Spinal cord (tissue), 9 donors: ENCODE measurements at regions not wholly inside any gene's neighbourhood (a gene's known extent, or its start where the extent isn't known, plus 50 kb on each side); places are given as distances from the start of the nearest gene placed in this dataset.

Experiments
- DNase-seq, 6 donors: peaks; one replicate each; pipeline versions ENCODE4 v3.0.0 to v3.0.0-alpha.2; 2013 to 2015; ENCODE audit warnings: low spot score in 6 of 6, low read depth in 4 of 6
- H3K27ac ChIP-seq: one replicate; pipeline ENCODE4 v1.5.1; 2013; ENCODE audit warnings: low read depth, low read length, control low read depth
- H3K27me3 ChIP-seq: one replicate; pipeline ENCODE4 v1.6.1; 2013; ENCODE audit warnings: low read length; ENCODE audit not compliant: control insufficient read depth, insufficient read depth
- H3K36me3 ChIP-seq: one replicate; pipeline ENCODE4 v1.6.1; 2013; ENCODE audit warnings: low read length; ENCODE audit not compliant: control insufficient read depth, insufficient read depth
- H3K4me1 ChIP-seq: one replicate; pipeline ENCODE4 v1.6.1; 2013; ENCODE audit warnings: low read length; ENCODE audit not compliant: control insufficient read depth, insufficient read depth
- H3K4me3 ChIP-seq: one replicate; pipeline ENCODE4 v1.5.1; 2013; ENCODE audit warnings: low read depth, low read length, control low read depth
- H3K9me3 ChIP-seq: one replicate; pipeline ENCODE4 v1.6.1; 2013; ENCODE audit warnings: low read length; ENCODE audit not compliant: control insufficient read depth, insufficient read depth
- WGBS: methylation state at CpG from one replicate; pipeline ENCODE4 v1.1.5; 2013; ENCODE audit warnings: missing lambda C conversion rate; ENCODE audit not compliant: insufficient coverage; 5-methylcytosine and 5-hydroxymethylcytosine counted together
- donor health status: healthy.

DNA sequence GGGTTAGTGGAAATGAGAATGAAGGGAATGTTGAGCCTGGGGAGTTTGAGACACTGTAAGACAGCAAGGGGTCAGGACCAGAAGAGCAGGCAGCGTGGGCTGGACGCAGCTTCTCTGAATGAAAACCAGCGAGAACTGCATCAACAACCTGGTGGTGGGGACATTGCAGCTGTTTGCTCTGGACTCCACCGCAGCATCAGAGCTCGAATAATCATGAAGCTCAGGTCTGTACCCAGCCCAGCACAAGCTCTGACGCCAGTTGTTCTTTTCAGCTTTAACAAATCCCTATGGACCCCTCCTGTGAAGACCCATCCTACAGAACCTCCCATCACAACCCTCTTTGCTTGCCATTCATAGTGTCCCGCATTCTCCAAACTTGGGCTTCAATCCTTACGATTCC lies 106.8 kb upstream of the PNPLA4 start:
- H3K4me1 ChIP-seq, result no peaks in the 10 kb centered on the region
- 46% methylated on average over 5 of the region's 8 CpGs for WGBS
- H3K36me3 ChIP-seq, result no peaks in the 10 kb centered on the region
- H3K27me3 ChIP-seq, result peaks cover 11% of the 10 kb centered on the region
- no peak overlapping the region for H3K27ac ChIP-seq
- H3K9me3 ChIP-seq, result no peaks in the 10 kb centered on the region
- no peak overlapping the region for H3K4me3 ChIP-seq
- no peak for DNase-seq

DNA sequence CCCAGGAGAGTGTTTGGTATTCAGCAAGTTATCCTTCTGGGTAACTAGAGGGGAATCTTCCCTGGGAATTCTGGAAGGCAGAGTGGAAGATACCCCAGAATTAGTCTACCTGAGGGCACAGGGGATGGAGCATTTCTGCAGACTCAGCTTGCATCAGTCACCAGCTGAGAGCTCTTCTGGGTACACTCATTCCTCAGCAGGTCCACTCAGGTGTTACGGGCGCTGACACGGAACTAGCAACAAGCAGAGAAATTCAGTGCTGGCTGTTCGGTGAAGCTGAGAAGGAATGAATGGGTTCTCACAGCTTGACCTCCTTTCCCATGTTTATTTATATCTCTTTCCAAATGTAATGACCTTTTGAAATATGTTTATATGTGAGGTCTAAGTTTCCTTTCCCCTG lies 106.0 kb upstream of the PNPLA4 start:
- no peaks in the 10 kb centered on the region for H3K4me1 ChIP-seq
- no CpG with 5 or more reads among the region's 4 CpGs for WGBS
- DNase-seq, result no peak

DNA sequence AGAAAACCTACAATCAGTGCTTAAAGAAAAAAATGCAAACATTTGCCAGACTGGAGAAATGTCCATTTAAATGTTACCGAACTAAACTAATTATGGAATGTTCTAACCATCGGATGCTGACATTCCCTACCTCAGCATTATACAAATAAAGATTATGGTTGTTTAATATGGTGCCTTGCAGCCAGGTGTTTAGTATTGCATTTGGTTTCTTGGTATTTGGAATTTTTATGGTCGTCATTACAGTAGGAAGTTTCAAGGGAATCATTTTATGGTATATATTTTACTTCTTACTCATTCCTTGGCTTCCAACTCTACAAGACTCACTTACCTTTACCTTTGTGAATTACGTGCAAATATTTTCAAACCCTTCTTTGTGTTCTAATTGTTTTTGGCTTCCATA lies 103.1 kb upstream of the PNPLA4 start:
- Histone ChIP-seq H3K4me1 (no peaks in the 10 kb centered on the region), H3K36me3 (no peaks in the 10 kb centered on the region), H3K27me3 (peaks cover 10% of the 10 kb centered on the region), H3K9me3 (no peaks in the 10 kb centered on the region), H3K27ac (no peak overlapping the region), H3K4me3 (no peak overlapping the region)
- no peak for DNase-seq
- WGBS, result no CpG with 5 or more reads among the region's 4 CpGs

More for the DNA sequence above, 106.0 kb upstream of the PNPLA4 start:
- Histone ChIP-seq H3K27ac (no peak overlapping the region), H3K27me3 (peaks cover 11% of the 10 kb centered on the region), H3K36me3 (no peaks in the 10 kb centered on the region), H3K9me3 (no peaks in the 10 kb centered on the region), H3K4me3 (no peak overlapping the region)

DNA sequence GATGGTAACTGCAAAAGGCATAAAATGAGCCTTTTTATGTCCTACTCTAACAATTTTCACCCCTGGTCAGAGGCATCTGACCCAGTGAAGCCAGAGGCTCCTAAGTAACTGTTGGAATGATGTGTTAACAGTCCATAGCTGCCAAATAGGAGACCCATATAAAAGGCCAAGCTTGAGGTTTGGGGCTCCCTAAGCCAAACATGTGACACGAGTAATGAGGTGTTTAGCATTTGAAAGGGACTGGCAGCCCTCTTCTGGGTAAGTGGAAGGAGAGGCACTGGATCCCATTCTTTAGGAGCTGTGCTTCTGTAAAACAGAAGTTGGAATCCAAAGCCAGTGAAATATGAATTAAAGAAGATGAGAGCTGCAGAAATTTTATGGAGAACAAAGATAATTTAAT lies 100.6 kb upstream of the PNPLA4 start:
- Histone ChIP-seq H3K4me3 (no peak overlapping the region), H3K36me3 (no peaks in the 10 kb centered on the region), H3K27me3 (peaks cover under 1% of the 10 kb centered on the region), H3K4me1 (no peaks in the 10 kb centered on the region), H3K27ac (no peak overlapping the region), H3K9me3 (no peaks in the 10 kb centered on the region)
- peak in 2 of 6 donors; percentile 14 to 72 for DNase-seq
- 18% methylated on average over 1 of the region's 1 CpG for WGBS

DNA sequence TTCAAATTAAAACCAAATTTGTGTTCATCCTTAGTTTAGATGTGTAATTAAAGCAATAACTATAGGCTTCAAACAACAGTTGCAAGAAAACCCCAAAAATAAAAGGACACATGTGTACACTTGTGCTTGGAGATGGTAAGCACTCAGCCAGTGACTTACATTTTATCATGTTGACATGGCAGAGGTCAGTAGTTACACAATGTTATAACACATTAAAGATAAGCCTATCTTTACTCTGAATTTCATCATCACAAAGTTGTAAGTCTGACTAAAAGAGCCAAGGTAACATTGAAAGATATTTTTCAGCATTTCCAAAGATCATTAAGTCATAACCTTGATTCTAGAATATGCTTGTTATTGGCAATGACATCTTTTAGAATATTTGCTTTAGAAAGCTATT lies 98.5 kb upstream of the PNPLA4 start:
- DNase-seq, result no peak
- H3K36me3 ChIP-seq, result no peaks in the 10 kb centered on the region
- no peak overlapping the region for H3K27ac ChIP-seq
- no peaks in the 10 kb centered on the region for H3K9me3 ChIP-seq
- no peaks in the 10 kb centered on the region for H3K4me1 ChIP-seq
- no peak overlapping the region for H3K4me3 ChIP-seq
- no peaks in the 10 kb centered on the region for H3K27me3 ChIP-seq

DNA sequence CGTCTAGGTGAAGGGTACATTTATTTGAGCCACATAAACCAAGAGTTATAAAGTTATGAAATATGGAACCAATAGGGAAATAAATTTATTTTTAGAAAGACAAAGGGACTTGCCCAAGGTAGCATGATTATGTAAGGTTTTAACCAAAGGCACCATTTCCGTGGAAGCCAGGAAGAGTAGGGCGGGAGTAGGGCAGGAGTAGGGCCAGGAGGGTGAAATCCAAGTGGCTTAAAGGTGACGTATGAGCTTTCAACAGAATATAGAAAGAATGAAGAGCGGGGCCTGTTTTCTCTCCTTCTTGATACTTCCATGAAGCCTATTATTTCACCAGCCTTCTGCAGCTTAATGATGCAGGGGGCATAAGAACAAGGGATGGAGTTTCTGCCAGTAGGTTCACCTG lies 91.7 kb upstream of the PNPLA4 start:
- Histone ChIP-seq H3K27me3 (peaks cover 9% of the 10 kb centered on the region), H3K9me3 (no peaks in the 10 kb centered on the region), H3K4me3 (no peak overlapping the region), H3K36me3 (no peaks in the 10 kb centered on the region), H3K4me1 (no peaks in the 10 kb centered on the region), H3K27ac (no peak overlapping the region)
- no peak for DNase-seq
- 85% methylated on average over 2 of the region's 5 CpGs for WGBS

DNA sequence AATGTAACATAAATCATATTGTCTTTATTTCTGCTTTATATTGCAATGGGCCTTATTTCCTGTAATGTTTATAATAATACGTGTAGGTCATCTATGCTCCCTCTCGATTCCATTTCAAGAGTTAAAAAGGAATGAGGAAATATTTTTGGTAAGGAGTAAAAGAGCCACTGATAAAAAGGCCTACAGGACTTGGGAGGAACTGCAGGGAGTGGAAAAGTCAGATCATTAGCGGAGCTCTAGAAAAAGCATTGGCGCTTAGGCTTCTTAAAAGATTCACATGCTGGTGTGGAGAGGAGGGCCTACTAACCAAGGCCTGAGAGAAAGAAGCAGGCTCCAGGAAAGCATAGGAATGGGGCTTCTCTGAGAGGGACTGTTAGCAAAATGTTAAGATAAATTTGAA lies 82.9 kb upstream of the PNPLA4 start:
- Histone ChIP-seq H3K27me3 (peaks cover 15% of the 10 kb centered on the region), H3K9me3 (no peaks in the 10 kb centered on the region), H3K4me3 (no peak overlapping the region), H3K36me3 (no peaks in the 10 kb centered on the region), H3K4me1 (no peaks in the 10 kb centered on the region), H3K27ac (no peak overlapping the region)
- no peak for DNase-seq
- 92% methylated on average over 3 of the region's 4 CpGs for WGBS

DNA sequence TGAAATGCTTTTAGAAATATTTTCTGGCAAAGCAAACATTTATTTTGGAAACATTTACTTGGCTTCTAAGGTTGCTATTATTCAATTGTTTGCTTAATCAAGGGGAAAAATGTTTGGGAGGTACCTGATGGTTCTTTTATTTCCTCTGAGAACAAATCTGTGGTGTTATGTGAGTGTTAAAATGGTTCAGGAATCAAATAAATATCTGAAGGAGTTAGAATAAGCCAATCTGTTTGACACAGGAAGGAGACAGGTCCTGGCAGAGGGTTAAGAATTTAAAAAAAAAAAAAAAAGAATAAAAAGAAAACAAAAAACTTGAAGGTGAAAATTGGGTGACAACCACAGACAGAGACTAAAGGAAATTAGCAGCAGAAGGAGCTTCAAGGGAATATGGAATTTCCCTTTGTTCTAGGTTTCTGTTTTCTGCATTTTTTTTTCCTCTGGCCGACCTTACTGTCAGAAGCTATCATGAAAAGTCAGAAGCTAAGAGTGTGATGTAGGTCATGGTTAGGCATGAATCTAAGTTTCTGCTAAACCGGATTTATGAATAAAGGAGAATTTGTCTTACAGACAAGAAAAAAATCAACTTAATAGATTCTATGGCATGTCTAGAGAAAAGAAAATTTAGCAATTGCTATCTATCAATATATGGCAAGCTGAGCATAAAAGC lies 78.6 kb upstream of the PNPLA4 start:
- Histone ChIP-seq H3K4me3 (no peak overlapping the region), H3K4me1 (no peaks in the 10 kb centered on the region), H3K9me3 (no peaks in the 10 kb centered on the region), H3K27me3 (peaks cover 12% of the 10 kb centered on the region), H3K27ac (no peak overlapping the region), H3K36me3 (no peaks in the 10 kb centered on the region)
- DNase-seq, result no peak
- no CpG with 5 or more reads among the region's 2 CpGs for WGBS

DNA sequence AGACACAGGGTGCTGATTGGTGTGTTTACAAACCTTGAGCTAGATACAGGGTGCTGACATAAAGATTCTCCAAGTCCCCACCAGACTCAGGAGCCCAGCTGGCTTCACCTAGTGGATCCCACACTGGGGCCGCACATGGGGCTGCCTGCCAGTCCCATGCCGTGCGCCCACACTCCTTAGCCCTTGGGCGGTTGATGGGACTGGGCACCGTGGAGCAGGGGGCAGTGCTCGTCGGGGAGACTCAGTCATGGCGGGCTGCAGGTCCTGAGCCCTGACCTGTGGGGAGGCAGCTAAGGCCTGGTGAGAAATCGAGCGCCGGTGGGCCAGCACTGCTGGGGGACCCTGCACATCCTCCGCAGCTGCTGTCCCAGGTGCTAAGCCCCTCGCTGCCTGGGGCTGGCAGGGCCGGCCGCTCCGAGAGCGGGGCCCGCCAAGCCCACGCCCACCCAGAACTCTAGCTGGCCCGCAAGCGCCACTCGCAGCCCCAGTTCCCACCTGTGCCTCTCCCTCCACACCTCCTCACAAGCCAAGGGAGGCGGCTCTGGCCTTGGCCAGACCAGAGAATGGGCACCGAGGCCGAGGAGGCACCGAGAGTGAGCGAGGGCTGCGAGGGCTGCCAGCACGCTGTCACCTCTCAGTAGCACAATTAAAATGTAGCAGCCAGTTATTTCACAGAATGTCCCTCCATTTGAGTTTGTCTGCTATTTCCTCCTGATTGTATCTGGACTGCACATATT lies 76.1 kb upstream of the PNPLA4 start:
- Histone ChIP-seq H3K4me3 (no peak overlapping the region), H3K9me3 (no peaks in the 10 kb centered on the region), H3K27me3 (peaks cover 12% of the 10 kb centered on the region), H3K27ac (no peak overlapping the region), H3K4me1 (no peaks in the 10 kb centered on the region), H3K36me3 (no peaks in the 10 kb centered on the region)
- 99% methylated on average over 29 of the region's 29 CpGs for WGBS
- DNase-seq, result no peak

DNA sequence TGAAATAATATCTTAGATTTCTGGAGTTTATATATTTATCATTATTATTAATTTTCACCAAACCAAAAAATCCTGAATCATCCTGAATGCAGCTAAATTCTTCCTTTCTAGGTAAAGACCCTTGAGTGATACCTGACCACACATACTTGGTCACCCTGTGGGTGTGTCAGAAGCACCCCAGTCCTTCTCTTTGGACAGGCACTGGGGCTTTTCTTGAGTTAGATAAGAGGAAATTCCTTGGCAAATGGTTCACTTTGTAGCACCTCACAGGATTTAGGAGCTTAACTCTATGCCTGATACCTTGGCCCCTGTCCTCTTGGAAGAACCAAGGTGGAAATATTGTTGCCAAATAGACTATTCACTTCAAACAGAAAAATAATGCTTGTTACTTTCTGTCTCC lies 69.6 kb upstream of the PNPLA4 start:
- no peaks in the 10 kb centered on the region for H3K4me1 ChIP-seq
- H3K9me3 ChIP-seq, result no peaks in the 10 kb centered on the region
- peaks cover 6% of the 10 kb centered on the region for H3K27me3 ChIP-seq
- no peak overlapping the region for H3K27ac ChIP-seq
- H3K36me3 ChIP-seq, result no peaks in the 10 kb centered on the region
- H3K4me3 ChIP-seq, result no peak overlapping the region
- DNase-seq, result no peak
